ENCODE measurements at regions not wholly inside any gene's neighbourhood (a gene's known extent, or its start where the extent isn't known, plus 50 kb on each side); places are given as distances from the start of the nearest gene placed in this dataset.

DNA sequence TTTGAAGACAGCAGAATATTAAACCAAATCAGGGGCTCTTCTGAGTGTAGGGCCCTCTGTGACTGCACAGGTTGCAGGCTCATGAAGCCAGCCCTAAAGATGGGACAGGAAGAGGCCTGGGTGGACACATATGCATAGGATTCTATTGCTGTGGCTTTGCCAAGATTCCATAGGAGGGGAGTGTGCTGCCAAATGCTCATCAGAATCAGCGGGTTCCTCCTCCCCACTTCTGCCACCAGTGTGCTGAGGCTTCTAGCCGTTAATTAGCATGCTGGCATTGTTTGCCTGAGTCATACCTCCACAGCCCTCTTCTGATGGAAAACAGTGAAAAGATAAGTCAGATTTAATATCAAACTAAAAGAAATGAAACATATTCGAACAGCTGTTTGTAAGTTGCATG is 103.9 kb upstream of the TMEFF2 start:
- no peak overlapping the region for H3K4me2 ChIP-seq (ENCODE audit: control insufficient read depth, insufficient read depth)
- in situ Hi-C loops (cut with MboI) (no loop called here), intact Hi-C loops (cut with micrococcal nuclease; ENCODE audit: unreplicated experiment) (no loop called here)
- no peaks in the 10 kb centered on the region for H3K27me3 ChIP-seq (replicated peaks in 1 of 2; ENCODE audit: control insufficient read depth in 2 of 2, insufficient read depth in 2 of 2, low read length in 1 of 2)
- H3K36me3 ChIP-seq (ENCODE audit: control insufficient read depth in 2 of 2, insufficient read depth in 2 of 2, low read length in 1 of 2), result no peaks in the 10 kb centered on the region
- ChIA-PET RAD21 (ENCODE audit: unreplicated experiment) (no interaction called here), CTCF (no interaction called here), SMC1A (ENCODE audit: uncharacterized antibody, unreplicated experiment) (no interaction called here), POLR2A (interaction anchor here (0.7 kb wide), 1 partner anchor 197 kb away, joined by 3 read pairs; no protein-coding TSS in a partner anchor)
- FAIRE-seq (no peak), ATAC-seq (no peak), DNase-seq (ENCODE audit: low read depth, low spot score) (no peak)
- H2AFZ ChIP-seq (ENCODE audit: control insufficient read depth, low read depth, low read length), result no peak overlapping the region
- H3K27ac ChIP-seq (ENCODE audit: control insufficient read depth, insufficient read depth), result no peak overlapping the region
- no peak overlapping the region for H3K9ac ChIP-seq (ENCODE audit: control insufficient read depth, insufficient read depth, low read length)
- no peak overlapping the region for H3K4me3 ChIP-seq
- no peaks in the 10 kb centered on the region for H3K79me2 ChIP-seq (ENCODE audit: control insufficient read depth, insufficient read depth, low read length)
- no peaks in the 10 kb centered on the region for H3K4me1 ChIP-seq (ENCODE audit: control insufficient read depth, insufficient read depth, low read length)
- TF ChIP-seq MEF2B (IDR thresholded peaks at IDR 0.05; ENCODE audit: partially characterized antibody, poor library complexity, severe bottlenecking), result no peak
- no peak for TF ChIP-seq HDAC6 (IDR thresholded peaks at IDR 0.05; ENCODE audit: unreplicated experiment)
- TF ChIP-seq KDM1A (IDR thresholded peaks at IDR 0.05; ENCODE audit: borderline replicate concordance), result no peak
- no peak for TF ChIP-seq SREBF1 (IDR thresholded peaks at IDR 0.05; ENCODE audit: low read length)
- no peak for TF ChIP-seq BRCA1 (IDR thresholded peaks at IDR 0.05; ENCODE audit: low read depth, low read length)
- no peak for TF ChIP-seq BMI1 (IDR thresholded peaks at IDR 0.05; ENCODE audit: borderline replicate concordance)
- TF ChIP-seq CEBPB (IDR thresholded peaks at IDR 0.05; ENCODE audit: borderline replicate concordance in 1 of 2, low read depth in 2 of 2, low read length in 2 of 2), result no peak
- TF ChIP-seq SIX5 (IDR thresholded peaks at IDR 0.05; ENCODE audit: low read depth, low read length, severe bottlenecking), result no peak
- TF ChIP-seq ZNF384 (IDR thresholded peaks at IDR 0.05; ENCODE audit: borderline replicate concordance, low read depth, low read length), result no peak
- TF ChIP-seq ESRRA (IDR thresholded peaks at IDR 0.05; ENCODE audit: low read length), result no peak
- TF ChIP-seq CREB1 (IDR thresholded peaks at IDR 0.05; ENCODE audit: low read depth), result no peak
- no peak for TF ChIP-seq TCF12 (IDR thresholded peaks at IDR 0.05; ENCODE audit: low read depth, low read length)
- TF ChIP-seq RAD51 (IDR thresholded peaks at IDR 0.05), result no peak
- TF ChIP-seq, protein P1, sequence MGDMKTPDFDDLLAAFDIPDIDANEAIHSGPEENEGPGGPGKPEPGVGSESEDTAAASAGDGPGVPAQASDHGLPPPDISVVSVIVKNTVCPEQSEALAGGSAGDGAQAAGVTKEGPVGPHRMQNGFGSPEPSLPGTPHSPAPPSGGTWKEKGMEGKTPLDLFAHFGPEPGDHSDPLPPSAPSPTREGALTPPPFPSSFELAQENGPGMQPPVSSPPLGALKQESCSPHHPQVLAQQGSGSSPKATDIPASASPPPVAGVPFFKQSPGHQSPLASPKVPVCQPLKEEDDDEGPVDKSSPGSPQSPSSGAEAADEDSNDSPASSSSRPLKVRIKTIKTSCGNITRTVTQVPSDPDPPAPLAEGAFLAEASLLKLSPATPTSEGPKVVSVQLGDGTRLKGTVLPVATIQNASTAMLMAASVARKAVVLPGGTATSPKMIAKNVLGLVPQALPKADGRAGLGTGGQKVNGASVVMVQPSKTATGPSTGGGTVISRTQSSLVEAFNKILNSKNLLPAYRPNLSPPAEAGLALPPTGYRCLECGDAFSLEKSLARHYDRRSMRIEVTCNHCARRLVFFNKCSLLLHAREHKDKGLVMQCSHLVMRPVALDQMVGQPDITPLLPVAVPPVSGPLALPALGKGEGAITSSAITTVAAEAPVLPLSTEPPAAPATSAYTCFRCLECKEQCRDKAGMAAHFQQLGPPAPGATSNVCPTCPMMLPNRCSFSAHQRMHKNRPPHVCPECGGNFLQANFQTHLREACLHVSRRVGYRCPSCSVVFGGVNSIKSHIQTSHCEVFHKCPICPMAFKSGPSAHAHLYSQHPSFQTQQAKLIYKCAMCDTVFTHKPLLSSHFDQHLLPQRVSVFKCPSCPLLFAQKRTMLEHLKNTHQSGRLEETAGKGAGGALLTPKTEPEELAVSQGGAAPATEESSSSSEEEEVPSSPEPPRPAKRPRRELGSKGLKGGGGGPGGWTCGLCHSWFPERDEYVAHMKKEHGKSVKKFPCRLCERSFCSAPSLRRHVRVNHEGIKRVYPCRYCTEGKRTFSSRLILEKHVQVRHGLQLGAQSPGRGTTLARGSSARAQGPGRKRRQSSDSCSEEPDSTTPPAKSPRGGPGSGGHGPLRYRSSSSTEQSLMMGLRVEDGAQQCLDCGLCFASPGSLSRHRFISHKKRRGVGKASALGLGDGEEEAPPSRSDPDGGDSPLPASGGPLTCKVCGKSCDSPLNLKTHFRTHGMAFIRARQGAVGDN (IDR thresholded peaks at IDR 0.05), result no peak
- TF ChIP-seq TCF3 (IDR thresholded peaks at IDR 0.05; ENCODE audit: borderline replicate concordance, insufficient read depth, low read depth, low read length), result no peak
- TF ChIP-seq, protein P2, sequence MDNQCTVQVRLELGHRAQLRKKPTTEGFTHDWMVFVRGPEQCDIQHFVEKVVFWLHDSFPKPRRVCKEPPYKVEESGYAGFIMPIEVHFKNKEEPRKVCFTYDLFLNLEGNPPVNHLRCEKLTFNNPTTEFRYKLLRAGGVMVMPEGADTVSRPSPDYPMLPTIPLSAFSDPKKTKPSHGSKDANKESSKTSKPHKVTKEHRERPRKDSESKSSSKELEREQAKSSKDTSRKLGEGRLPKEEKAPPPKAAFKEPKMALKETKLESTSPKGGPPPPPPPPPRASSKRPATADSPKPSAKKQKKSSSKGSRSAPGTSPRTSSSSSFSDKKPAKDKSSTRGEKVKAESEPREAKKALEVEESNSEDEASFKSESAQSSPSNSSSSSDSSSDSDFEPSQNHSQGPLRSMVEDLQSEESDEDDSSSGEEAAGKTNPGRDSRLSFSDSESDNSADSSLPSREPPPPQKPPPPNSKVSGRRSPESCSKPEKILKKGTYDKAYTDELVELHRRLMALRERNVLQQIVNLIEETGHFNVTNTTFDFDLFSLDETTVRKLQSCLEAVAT (IDR thresholded peaks at IDR 0.05), result no peak
- TF ChIP-seq NRF1 (conservative IDR thresholded peaks at IDR 0.05; ENCODE audit: low read depth, low read length), result no peak
- TF ChIP-seq ZNF217 (IDR thresholded peaks at IDR 0.05), result no peak
- no peak for TF ChIP-seq BACH1 (IDR thresholded peaks at IDR 0.05; ENCODE audit: borderline replicate concordance)
- 7% methylated on average over 3 of the region's 3 CpGs for WGBS (ENCODE audit: insufficient coverage, insufficient replicate concordance, low lambda C conversion rate, missing lambda C conversion rate)
- H4K20me1 ChIP-seq (ENCODE audit: control insufficient read depth, insufficient read depth), result no peaks in the 10 kb centered on the region
- no TSS peak for BruUV-seq (replicated peaks)
- H3K9me3 ChIP-seq (replicated peaks; ENCODE audit: control insufficient read depth, insufficient read depth, low read length), result no peaks in the 10 kb centered on the region

Data from GM12878 (cell line).